ENCODE measurements at regions not wholly inside any gene's neighbourhood (a gene's known extent, or its start where the extent isn't known, plus 50 kb on each side); places are given as distances from the start of the nearest gene placed in this dataset.

- intact Hi-C loops (cut with micrococcal nuclease) = no loop called here
- DNase-seq (no peak), ATAC-seq (no peak)
- POLR2A ChIA-PET = no interaction called here
- no peak overlapping the region for H3K27ac Mint-ChIP-seq
- H3K36me3 Mint-ChIP-seq (ENCODE audit: low read depth) = no peaks in the 10 kb centered on the region
- no peaks in the 10 kb centered on the region for H3K4me1 Mint-ChIP-seq (ENCODE audit: low read depth)
- H3K27me3 Mint-ChIP-seq = peaks cover 7% of the 10 kb centered on the region
- H3K4me3 Mint-ChIP-seq = no peak overlapping the region
- H3K9me3 Mint-ChIP-seq = no peaks in the 10 kb centered on the region
- no peak for TF ChIP-seq CTCF (IDR thresholded peaks at IDR 0.05)
- CTCF ChIA-PET = no interaction called here
These were observed 119.7 kb upstream of the NIPBL start for GRCh38 chr5:36756848-36757247.

GRCh38 chr5:36759117-36759516 is 117.5 kb upstream of the NIPBL start:
- POLR2A ChIA-PET = no interaction called here
- ATAC-seq (no peak), DNase-seq (no peak)
- Mint-ChIP-seq H3K9me3 (no peaks in the 10 kb centered on the region), H3K27ac (no peak overlapping the region), H3K4me1 (ENCODE audit: low read depth) (no peaks in the 10 kb centered on the region), H3K36me3 (ENCODE audit: low read depth) (no peaks in the 10 kb centered on the region), H3K4me3 (no peak overlapping the region), H3K27me3 (peaks cover 1% of the 10 kb centered on the region)
- intact Hi-C loops (cut with micrococcal nuclease) = no loop called here
- CTCF ChIA-PET = interaction anchor here (1.3 kb wide), 1 partner anchor 20 kb away, joined by 3 read pairs; no protein-coding TSS in a partner anchor
- TF ChIP-seq CTCF (IDR thresholded peaks at IDR 0.05) = no peak

- DNase-seq (no peak), ATAC-seq (no peak)
- Mint-ChIP-seq H3K4me1 (ENCODE audit: low read depth) (no peaks in the 10 kb centered on the region), H3K27me3 (peaks cover 3% of the 10 kb centered on the region), H3K36me3 (ENCODE audit: low read depth) (no peaks in the 10 kb centered on the region), H3K27ac (no peak overlapping the region), H3K9me3 (no peaks in the 10 kb centered on the region), H3K4me3 (no peak overlapping the region)
- ChIA-PET POLR2A (no interaction called here), CTCF (interaction anchor here (1.0 kb wide), 1 partner anchor 24 kb away, joined by 3 read pairs; no protein-coding TSS in a partner anchor)
- intact Hi-C loops (cut with micrococcal nuclease) = no loop called here
- no peak for TF ChIP-seq CTCF (IDR thresholded peaks at IDR 0.05)
These were observed 113.1 kb upstream of the NIPBL start for GRCh38 chr5:36763454-36763853.

GRCh38 chr5:36765876-36766275 is 110.7 kb upstream of the NIPBL start:
- Mint-ChIP-seq H3K9me3 (no peaks in the 10 kb centered on the region), H3K4me3 (no peak overlapping the region), H3K27me3 (peaks cover 4% of the 10 kb centered on the region), H3K4me1 (ENCODE audit: low read depth) (no peaks in the 10 kb centered on the region), H3K27ac (no peak overlapping the region), H3K36me3 (ENCODE audit: low read depth) (no peaks in the 10 kb centered on the region)
- ChIA-PET POLR2A (no interaction called here), CTCF (interaction anchor here (0.6 to 1.6 kb wide), 2 partner anchors 23 to 36 kb away, joined by 3 read pairs; no protein-coding TSS in a partner anchor)
- DNase-seq (no peak), ATAC-seq (no peak)
- intact Hi-C loops (cut with micrococcal nuclease) = no loop called here
- no peak for TF ChIP-seq CTCF (IDR thresholded peaks at IDR 0.05)

- POLR2A ChIA-PET = no interaction called here
- intact Hi-C loops (cut with micrococcal nuclease) = no loop called here
- Mint-ChIP-seq H3K27ac (no peak overlapping the region), H3K27me3 (peaks cover 6% of the 10 kb centered on the region), H3K4me3 (no peak overlapping the region), H3K4me1 (ENCODE audit: low read depth) (no peaks in the 10 kb centered on the region), H3K9me3 (no peaks in the 10 kb centered on the region), H3K36me3 (ENCODE audit: low read depth) (no peaks in the 10 kb centered on the region)
- no peak for TF ChIP-seq CTCF (IDR thresholded peaks at IDR 0.05)
- ATAC-seq (no peak), DNase-seq (no peak)
- CTCF ChIA-PET = no interaction called here
These were observed 109.6 kb upstream of the NIPBL start for GRCh38 chr5:36766981-36767380.

All from activated CD8-positive, alpha-beta T cell treated with anti-CD3 and anti-CD28 coated beads for 36 hours (primary cell).